ENCODE measurements at regions not wholly inside any gene's neighbourhood (a gene's known extent, or its start where the extent isn't known, plus 50 kb on each side); places are given as distances from the start of the nearest gene placed in this dataset.

- TF ChIP-seq JUN (IDR thresholded peaks at IDR 0.05; ENCODE audit: borderline replicate concordance, insufficient read depth, insufficient read length, low read depth), result no peak
- TF ChIP-seq MAX (IDR thresholded peaks at IDR 0.05; ENCODE audit: insufficient read depth, insufficient read length), result no peak
- no peak for TF ChIP-seq POLR2AphosphoS5 (IDR thresholded peaks at IDR 0.05; ENCODE audit: insufficient read depth, low read depth, low read length)
- TF ChIP-seq GATA2 (IDR thresholded peaks at IDR 0.05; ENCODE audit: insufficient read depth, insufficient read length, low read depth, low read length), result no peak
- no peak for TF ChIP-seq POLR2A (IDR thresholded peaks at IDR 0.05; ENCODE audit: low read depth, low read length)
- TF ChIP-seq, protein P1, sequence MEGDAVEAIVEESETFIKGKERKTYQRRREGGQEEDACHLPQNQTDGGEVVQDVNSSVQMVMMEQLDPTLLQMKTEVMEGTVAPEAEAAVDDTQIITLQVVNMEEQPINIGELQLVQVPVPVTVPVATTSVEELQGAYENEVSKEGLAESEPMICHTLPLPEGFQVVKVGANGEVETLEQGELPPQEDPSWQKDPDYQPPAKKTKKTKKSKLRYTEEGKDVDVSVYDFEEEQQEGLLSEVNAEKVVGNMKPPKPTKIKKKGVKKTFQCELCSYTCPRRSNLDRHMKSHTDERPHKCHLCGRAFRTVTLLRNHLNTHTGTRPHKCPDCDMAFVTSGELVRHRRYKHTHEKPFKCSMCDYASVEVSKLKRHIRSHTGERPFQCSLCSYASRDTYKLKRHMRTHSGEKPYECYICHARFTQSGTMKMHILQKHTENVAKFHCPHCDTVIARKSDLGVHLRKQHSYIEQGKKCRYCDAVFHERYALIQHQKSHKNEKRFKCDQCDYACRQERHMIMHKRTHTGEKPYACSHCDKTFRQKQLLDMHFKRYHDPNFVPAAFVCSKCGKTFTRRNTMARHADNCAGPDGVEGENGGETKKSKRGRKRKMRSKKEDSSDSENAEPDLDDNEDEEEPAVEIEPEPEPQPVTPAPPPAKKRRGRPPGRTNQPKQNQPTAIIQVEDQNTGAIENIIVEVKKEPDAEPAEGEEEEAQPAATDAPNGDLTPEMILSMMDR (IDR thresholded peaks at IDR 0.05; ENCODE audit: extremely low read depth in 1 of 2, insufficient read depth in 1 of 2, low read depth in 1 of 2, low read length in 2 of 2), result no peak
- no peak for TF ChIP-seq FOS (IDR thresholded peaks at IDR 0.05; ENCODE audit: borderline replicate concordance, insufficient read depth, low read length)
- no peak for TF ChIP-seq MYC (IDR thresholded peaks at IDR 0.05; ENCODE audit: low read depth, low read length)
- no peak for TF ChIP-seq EZH2 (IDR thresholded peaks at IDR 0.05; ENCODE audit: borderline replicate concordance, low read depth, low read length, severe bottlenecking)
- no peak overlapping the region for H3K4me2 ChIP-seq (ENCODE audit: insufficient read depth, low read length)
- H2AFZ ChIP-seq (ENCODE audit: low read depth, low read length), result no peak overlapping the region
- intact Hi-C loops (cut with micrococcal nuclease) (no loop called here), dilution Hi-C loops (cut with MboI; ENCODE audit: extremely low pct_ligation_motif_present, low sequenced_read_pairs) (no loop called here)
- H3K4me1 ChIP-seq (ENCODE audit: control insufficient read depth, extremely low read depth, insufficient read depth, low read length), result no peaks in the 10 kb centered on the region
- H4K20me1 ChIP-seq (replicated peaks; ENCODE audit: control insufficient read depth, extremely low read depth, insufficient read depth, low read length), result no peaks in the 10 kb centered on the region
- no peak for FAIRE-seq
- no peaks in the 10 kb centered on the region for H3K9me3 ChIP-seq (replicated peaks; ENCODE audit: control insufficient read depth, insufficient read depth, low read length)
- no peaks in the 10 kb centered on the region for H3K9me1 ChIP-seq (replicated peaks; ENCODE audit: control insufficient read depth, extremely low read depth, insufficient read depth, low read length)
- ChIA-PET POLR2A (no interaction called here), CTCF (interaction anchor here (1.2 kb wide), 1 partner anchor 13 kb away, joined by 3 read pairs; no protein-coding TSS in a partner anchor)
- DNase-seq (ENCODE audit: low read depth, low spot score), result no peak
- H3K27ac ChIP-seq (ENCODE audit: insufficient read depth, low read depth, low read length), result no peak overlapping the region
- no peaks in the 10 kb centered on the region for H3K27me3 ChIP-seq (ENCODE audit: control insufficient read depth in 2 of 2, insufficient read depth in 2 of 2, low read length in 2 of 2)
- no peak overlapping the region for H3K9ac ChIP-seq (replicated peaks; ENCODE audit: extremely low read depth, insufficient read depth, low read length)
- H3K4me3 ChIP-seq (replicated peaks in 1 of 3; ENCODE audit: insufficient read depth in 1 of 3, low read depth in 1 of 3, low read length in 3 of 3), result no peak overlapping the region
- no TSS peak for BruUV-seq (replicated peaks)
- H3K79me2 ChIP-seq (ENCODE audit: control insufficient read depth, insufficient read depth, low read length), result no peaks in the 10 kb centered on the region
- H3K36me3 ChIP-seq (ENCODE audit: control insufficient read depth in 2 of 2, extremely low read depth in 1 of 2, insufficient read depth in 2 of 2, low read length in 2 of 2), result no peaks in the 10 kb centered on the region
Measured at GRCh38 chr5:117041926-117042595, 467.4 kb upstream of the SEMA6A start.
